Colonic mucosa (tissue), 4 donors: ENCODE measurements at regions not wholly inside any gene's neighbourhood (a gene's known extent, or its start where the extent isn't known, plus 50 kb on each side); places are given as distances from the start of the nearest gene placed in this dataset.

ENCODE experiments used
- DNase-seq: peaks from one replicate; pipeline ENCODE4 v3.0.0-alpha.2; 2020
- H3K27ac ChIP-seq: fragments of 200-600 bp; one replicate; pipeline ENCODE4 v1.8.0; 2021
- H3K27me3 ChIP-seq: fragments of 200-600 bp; one replicate; pipeline ENCODE4 v1.8.0; 2021
- H3K36me3 ChIP-seq: fragments of 200-600 bp; one replicate; pipeline ENCODE4 v1.8.0; 2021
- H3K4me1 ChIP-seq: fragments of 200-600 bp; one replicate; pipeline ENCODE4 v1.8.0; 2021; ENCODE audit warnings: mild to moderate bottlenecking
- H3K4me3 ChIP-seq: fragments of 200-600 bp; one replicate; pipeline ENCODE4 v1.8.0; 2021
- H3K9ac ChIP-seq, 2 donors: one replicate each; pipeline ENCODE4 v1.7.0; 2013; ENCODE audit warnings: control low read depth in 2 of 2, low read depth in 2 of 2, low read length in 2 of 2
- H3K9me3 ChIP-seq: fragments of 200-600 bp; one replicate; pipeline ENCODE4 v1.8.0; 2021
- CTCF ChIP-seq: fragments of 200-600 bp; IDR thresholded peaks from one replicate; pipeline ENCODE4 v1.8.0; 2022; ENCODE audit warnings: antibody characterized with exemption, mild to moderate bottlenecking
- intact Hi-C: fragments of 100-400 bp; cut with DNase I; formaldehyde crosslinking; loops from one replicate; pipeline ENCODE4 v1.14.1; 2022
- donor health status: healthy.
- donor health status: DM: no; HTN: no; CAD: no.
- donor health status: DM: no; HTN: no; CAD: no.

GRCh38 chr4:43932448-43932847, 516.2 kb downstream of the KCTD8 start:
- Histone ChIP-seq H3K4me3 (no peak overlapping the region), H3K27me3 (no peaks in the 10 kb centered on the region), H3K9ac (no peak overlapping the region), H3K27ac (no peak overlapping the region), H3K36me3 (no peaks in the 10 kb centered on the region), H3K9me3 (no peaks in the 10 kb centered on the region), H3K4me1 (no peaks in the 10 kb centered on the region)
- intact Hi-C loops = no loop called here
- no peak for TF ChIP-seq CTCF
- DNase-seq = no peak

GRCh38 chr4:43943998-43944397, 504.6 kb downstream of the KCTD8 start:
- no peak overlapping the region for H3K9ac ChIP-seq
- no peaks in the 10 kb centered on the region for H3K27me3 ChIP-seq
- H3K36me3 ChIP-seq = no peaks in the 10 kb centered on the region
- H3K4me1 ChIP-seq = no peaks in the 10 kb centered on the region
- TF ChIP-seq CTCF = no peak
- no peak overlapping the region for H3K27ac ChIP-seq
- no peak overlapping the region for H3K4me3 ChIP-seq
- H3K9me3 ChIP-seq = no peaks in the 10 kb centered on the region
- DNase-seq = no peak
- intact Hi-C loops = no loop called here

GRCh38 chr4:43959976-43960375, 488.6 kb downstream of the KCTD8 start:
- intact Hi-C loops = no loop called here
- no peaks in the 10 kb centered on the region for H3K36me3 ChIP-seq
- no peaks in the 10 kb centered on the region for H3K4me1 ChIP-seq
- no peak for DNase-seq
- H3K4me3 ChIP-seq = no peak overlapping the region
- H3K9me3 ChIP-seq = no peaks in the 10 kb centered on the region
- H3K27me3 ChIP-seq = no peaks in the 10 kb centered on the region
- no peak overlapping the region for H3K9ac ChIP-seq
- TF ChIP-seq CTCF = no peak
- no peak overlapping the region for H3K27ac ChIP-seq

- Histone ChIP-seq H3K36me3 (no peaks in the 10 kb centered on the region), H3K4me1 (no peaks in the 10 kb centered on the region), H3K27ac (no peak overlapping the region), H3K9ac (no peak overlapping the region), H3K27me3 (no peaks in the 10 kb centered on the region), H3K4me3 (no peak overlapping the region), H3K9me3 (no peaks in the 10 kb centered on the region)
- TF ChIP-seq CTCF = no peak
- intact Hi-C loops = no loop called here
- DNase-seq = no peak
Observed at GRCh38 chr4:43968011-43968410, 480.6 kb downstream of the KCTD8 start.

- H3K9ac ChIP-seq = no peak overlapping the region
- DNase-seq = no peak
- intact Hi-C loops = no loop called here
- no peak overlapping the region for H3K4me3 ChIP-seq
- no peak for TF ChIP-seq CTCF
- H3K36me3 ChIP-seq = no peaks in the 10 kb centered on the region
- no peaks in the 10 kb centered on the region for H3K27me3 ChIP-seq
- no peaks in the 10 kb centered on the region for H3K4me1 ChIP-seq
- H3K9me3 ChIP-seq = no peaks in the 10 kb centered on the region
- H3K27ac ChIP-seq = no peak overlapping the region
Observed at GRCh38 chr4:43983610-43984009, 465.0 kb downstream of the KCTD8 start.
